H1 (cell line): ENCODE measurements at regions not wholly inside any gene's neighbourhood (a gene's known extent, or its start where the extent isn't known, plus 50 kb on each side); places are given as distances from the start of the nearest gene placed in this dataset.

Experiments
- POLR2A ChIP-seq, 2 experiments: IDR thresholded peaks; 1 replicate in 1 of 2; 2 replicates in 1 of 2; pipeline ENCODE4 v1.6.1; 2011; ENCODE audit warnings: low read depth in 2 of 2, low read length in 2 of 2, mild to moderate bottlenecking in 2 of 2; ENCODE audit errors: control extremely low read depth in 1 of 2
- POLR2AphosphoS5 ChIP-seq: IDR thresholded peaks from 2 replicates; pipeline ENCODE4 v1.6.1; 2011; ENCODE audit warnings: low read depth, low read length
- SP2 ChIP-seq: IDR thresholded peaks from 2 replicates; pipeline ENCODE4 v1.6.1; 2012; ENCODE audit warnings: mild to moderate bottlenecking, low read length, inconsistent platforms
- TF ChIP-seq, protein P1 (sequence below), 3 experiments: IDR thresholded peaks; 1 replicate in 2 of 3; 2 replicates in 1 of 3; pipeline versions ENCODE4 v1.5.1 to v1.6.1; 2011; ENCODE audit warnings: low read length in 3 of 3, mild to moderate bottlenecking in 3 of 3, inconsistent platforms in 2 of 3, low read depth in 1 of 3, moderate library complexity in 1 of 3; ENCODE audit not compliant: insufficient read depth in 1 of 3; ENCODE audit errors: control extremely low read depth in 1 of 3

DNA sequence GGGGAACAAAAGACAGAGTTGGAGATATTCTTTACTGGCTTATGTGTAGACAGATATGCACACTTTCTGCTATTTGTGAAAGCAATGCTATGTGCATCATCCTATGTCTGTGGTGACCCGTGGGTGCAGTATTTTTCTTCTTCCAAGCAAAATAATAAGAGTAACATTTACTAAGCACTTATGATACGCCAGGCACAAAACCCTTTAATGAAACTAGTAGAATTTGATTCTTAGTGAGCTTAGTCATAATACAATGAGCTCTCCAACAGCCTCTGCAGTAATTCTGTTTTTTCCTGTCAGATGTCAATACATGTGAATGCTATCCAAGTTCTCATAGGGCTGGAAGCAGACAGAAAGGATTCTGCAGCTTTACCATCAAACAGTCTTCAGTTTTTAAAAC, 130.6 kb downstream of the RAD51AP2 start:
- TF ChIP-seq, protein P1, sequence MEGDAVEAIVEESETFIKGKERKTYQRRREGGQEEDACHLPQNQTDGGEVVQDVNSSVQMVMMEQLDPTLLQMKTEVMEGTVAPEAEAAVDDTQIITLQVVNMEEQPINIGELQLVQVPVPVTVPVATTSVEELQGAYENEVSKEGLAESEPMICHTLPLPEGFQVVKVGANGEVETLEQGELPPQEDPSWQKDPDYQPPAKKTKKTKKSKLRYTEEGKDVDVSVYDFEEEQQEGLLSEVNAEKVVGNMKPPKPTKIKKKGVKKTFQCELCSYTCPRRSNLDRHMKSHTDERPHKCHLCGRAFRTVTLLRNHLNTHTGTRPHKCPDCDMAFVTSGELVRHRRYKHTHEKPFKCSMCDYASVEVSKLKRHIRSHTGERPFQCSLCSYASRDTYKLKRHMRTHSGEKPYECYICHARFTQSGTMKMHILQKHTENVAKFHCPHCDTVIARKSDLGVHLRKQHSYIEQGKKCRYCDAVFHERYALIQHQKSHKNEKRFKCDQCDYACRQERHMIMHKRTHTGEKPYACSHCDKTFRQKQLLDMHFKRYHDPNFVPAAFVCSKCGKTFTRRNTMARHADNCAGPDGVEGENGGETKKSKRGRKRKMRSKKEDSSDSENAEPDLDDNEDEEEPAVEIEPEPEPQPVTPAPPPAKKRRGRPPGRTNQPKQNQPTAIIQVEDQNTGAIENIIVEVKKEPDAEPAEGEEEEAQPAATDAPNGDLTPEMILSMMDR (IDR thresholded peaks at IDR 0.05; ENCODE audit: control extremely low read depth in 1 of 3, insufficient read depth in 1 of 3, low read depth in 1 of 3, low read length in 3 of 3) = no peak
- TF ChIP-seq POLR2A (IDR thresholded peaks at IDR 0.05; ENCODE audit: control extremely low read depth in 1 of 2, low read depth in 2 of 2, low read length in 2 of 2) = no peak
- no peak for TF ChIP-seq POLR2AphosphoS5
- TF ChIP-seq SP2 = no peak
